Kidney (tissue), 13 donors: ENCODE measurements at regions not wholly inside any gene's neighbourhood (a gene's known extent, or its start where the extent isn't known, plus 50 kb on each side); places are given as distances from the start of the nearest gene placed in this dataset.
"Not testable (repeated sequence)": the region's sequence is repeated elsewhere in the genome, so short reads cannot be mapped to it uniquely, and the experiment has no call there.

Source experiments
- DNase-seq, 5 donors: peaks; one replicate each; pipeline ENCODE4 v3.0.0-alpha.2; 2013 to 2020
- FAIRE-seq: peaks from 2 replicates; lab custom pipeline; 2012; peaks lifted over from hg19 to GRCh38; lab: Jason Lieb, UNC
- H3K27ac ChIP-seq, 2 donors: one replicate each; pipeline ENCODE4 v1.7.0; 2013; ENCODE audit warnings: low read depth in 2 of 2, low read length in 2 of 2, inconsistent platforms in 1 of 2
- H3K27me3 ChIP-seq: one replicate; pipeline ENCODE4 v1.7.1; 2013; ENCODE audit warnings: low read length, inconsistent platforms; ENCODE audit not compliant: control insufficient read depth, insufficient read depth
- H3K36me3 ChIP-seq, 3 donors: one replicate each; pipeline versions ENCODE4 v1.7.0 to v1.7.1; 2013; ENCODE audit warnings: low read length in 3 of 3, control low read depth in 1 of 3, inconsistent platforms in 1 of 3; ENCODE audit not compliant: insufficient read depth in 3 of 3, control insufficient read depth in 2 of 3
- H3K4me1 ChIP-seq, 3 donors: one replicate each; pipeline versions ENCODE4 v1.7.0 to v1.7.1; 2013; ENCODE audit warnings: low read length in 3 of 3, inconsistent platforms in 1 of 3, low read depth in 1 of 3; ENCODE audit not compliant: control insufficient read depth in 2 of 3, insufficient read depth in 2 of 3
- H3K4me3 ChIP-seq, 3 donors: one replicate each; pipeline versions ENCODE4 v1.7.0 to v1.8.1; 2013; ENCODE audit warnings: low read length in 3 of 3, control low read depth in 1 of 3, inconsistent platforms in 1 of 3
- H3K9ac ChIP-seq, 3 donors: one replicate each; pipeline versions ENCODE4 v1.7.0 to v1.7.1; 2013; ENCODE audit warnings: low read length in 3 of 3, control low read depth in 1 of 3, inconsistent platforms in 1 of 3
- H3K9me3 ChIP-seq, 3 donors: one replicate each; pipeline versions ENCODE4 v1.7.0 to v1.7.1; 2013; ENCODE audit warnings: low read length in 3 of 3, control low read depth in 1 of 3, inconsistent platforms in 1 of 3; ENCODE audit not compliant: control insufficient read depth in 2 of 3, insufficient read depth in 1 of 3
- CTCF ChIP-seq: IDR thresholded peaks from 3 replicates; pipeline ENCODE4 v1.5.1; 2012; ENCODE audit warnings: mild to moderate bottlenecking, moderate library complexity, borderline replicate concordance; ENCODE audit not compliant: insufficient read depth; ENCODE audit errors: extremely low read depth
- intact Hi-C: fragments of 100-400 bp; cut with DNase I; formaldehyde crosslinking; loops from one replicate; pipeline ENCODE4 v1.11.1; 2022
- donor health status: control.
- donor health status: control.
- donor health status: control.
- donor health status: control.
- donor health status: control.
- donor health status: DM: yes; HTN: yes; CAD: no.
- donor health status: Normal renal cell carcinoma (clear cell type).

- H3K4me3 ChIP-seq, result no peak overlapping the region
- H3K9ac ChIP-seq, result no peak overlapping the region
- H3K27ac ChIP-seq, result no peak overlapping the region
- H3K4me1 ChIP-seq, result no peaks in the 10 kb centered on the region
- DNase-seq (peak in 3 of 5 donors; percentile 2 to 26 (median 6)), FAIRE-seq (no peak)
- H3K9me3 ChIP-seq, result no peaks in the 10 kb centered on the region
- intact Hi-C loops, result no loop called here
- no peak for TF ChIP-seq CTCF
- H3K36me3 ChIP-seq, result no peaks in the 10 kb centered on the region
- peaks cover 33% of the 10 kb centered on the region for H3K27me3 ChIP-seq
These were observed 62.4 kb downstream of the CRYBB2 start for GRCh38 chr22:25281675-25282345.

- no peak overlapping the region for H3K27ac ChIP-seq
- no peaks in the 10 kb centered on the region for H3K36me3 ChIP-seq
- peaks cover 33% of the 10 kb centered on the region for H3K27me3 ChIP-seq
- no peaks in the 10 kb centered on the region for H3K9me3 ChIP-seq
- no peak overlapping the region for H3K9ac ChIP-seq
- H3K4me3 ChIP-seq, result no peak overlapping the region
- TF ChIP-seq CTCF, result no peak
- H3K4me1 ChIP-seq, result no peaks in the 10 kb centered on the region
- intact Hi-C loops, result no loop called here
- DNase-seq, result peak in 3 of 5 donors; percentile 8 to 30 (median 12)
- no peak for FAIRE-seq
These were observed 62.9 kb downstream of the CRYBB2 start for GRCh38 chr22:25282346-25282670.

- Histone ChIP-seq H3K9me3 (no peaks in the 10 kb centered on the region), H3K36me3 (no peaks in the 10 kb centered on the region), H3K4me3 (no peak overlapping the region), H3K27me3 (peaks cover 33% of the 10 kb centered on the region), H3K4me1 (no peaks in the 10 kb centered on the region), H3K9ac (no peak overlapping the region), H3K27ac (no peak overlapping the region)
- FAIRE-seq (no peak), DNase-seq (peak in 4 of 5 donors; percentile 2 to 37 (median 18))
- intact Hi-C loops, result no loop called here
- no peak for TF ChIP-seq CTCF
These were observed 63.5 kb downstream of the CRYBB2 start for GRCh38 chr22:25282671-25283561.

- intact Hi-C loops, H3K9me3 ChIP-seq, DNase-seq, FAIRE-seq, H3K4me1 ChIP-seq, H3K36me3 ChIP-seq, H3K27ac ChIP-seq, H3K9ac ChIP-seq, H3K4me3 ChIP-seq: not testable (repeated sequence)
- peaks cover 19% of the 10 kb centered on the region for H3K27me3 ChIP-seq
These were observed 69.0 kb downstream of the CRYBB2 start for GRCh38 chr22:25288481-25288880.

- FAIRE-seq, H3K4me3 ChIP-seq, DNase-seq, intact Hi-C loops, H3K27me3 ChIP-seq, H3K9me3 ChIP-seq, H3K36me3 ChIP-seq, H3K9ac ChIP-seq, H3K4me1 ChIP-seq, H3K27ac ChIP-seq: not testable (repeated sequence)
These were observed 82.5 kb downstream of the CRYBB2 start for GRCh38 chr22:25301912-25302311.

GRCh38 chr22:25309586-25309985 is 90.1 kb downstream of the CRYBB2 start:
- H3K36me3 ChIP-seq, H3K27me3 ChIP-seq, H3K9ac ChIP-seq, H3K4me1 ChIP-seq, FAIRE-seq, intact Hi-C loops, DNase-seq, H3K9me3 ChIP-seq, H3K4me3 ChIP-seq, H3K27ac ChIP-seq: not testable (repeated sequence)
